Adrenal gland (tissue), 5 donors: ENCODE measurements at regions not wholly inside any gene's neighbourhood (a gene's known extent, or its start where the extent isn't known, plus 50 kb on each side); places are given as distances from the start of the nearest gene placed in this dataset.

Experiments
- CTCF ChIP-seq, 6 experiments: fragments of 450-650 bp in 4 of 6; fragments of 200-600 bp in 2 of 6; sonication (generic) in 1 of 6; IDR thresholded peaks; 1 replicate in 5 of 6; 2 replicates in 1 of 6; pipeline versions ENCODE4 v1.5.1 to v1.8.0; 2016 to 2021; ENCODE audit warnings: antibody characterized with exemption in 6 of 6, mild to moderate bottlenecking in 2 of 6, moderate library complexity in 1 of 6
- POLR2A ChIP-seq, 2 donors: fragments of 450-650 bp; IDR thresholded peaks; one replicate each; pipeline ENCODE4 v1.6.1; 2017; ENCODE audit warnings: antibody characterized with exemption in 2 of 2, mild to moderate bottlenecking in 2 of 2, moderate library complexity in 1 of 2
- donor health status: DM: no; HTN: no; CAD: no.

DNA sequence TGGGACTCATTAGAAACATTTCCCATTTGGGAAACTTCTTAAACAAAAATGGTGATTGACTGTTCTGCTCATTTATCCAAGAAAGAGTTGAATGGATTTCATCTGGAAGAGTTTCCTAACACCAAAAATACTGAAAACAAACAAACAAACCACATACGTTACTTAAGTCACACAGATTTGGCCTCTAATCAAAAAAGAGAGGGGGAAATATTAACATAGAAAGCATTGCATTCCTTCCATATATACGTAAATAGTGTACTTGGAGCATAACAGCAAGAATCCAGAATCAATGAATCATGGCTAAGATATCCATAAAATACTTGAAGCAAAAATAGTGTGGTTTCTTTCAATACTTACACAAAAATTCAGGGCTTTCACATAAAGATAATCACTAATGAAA lies 189.8 kb upstream of the MAP3K1 start:
- TF ChIP-seq CTCF (IDR thresholded peaks at IDR 0.05) (no peak), POLR2A (IDR thresholded peaks at IDR 0.05) (no peak)
